Natural killer cell (primary cell): ENCODE measurements at regions not wholly inside any gene's neighbourhood (a gene's known extent, or its start where the extent isn't known, plus 50 kb on each side); places are given as distances from the start of the nearest gene placed in this dataset.
"Not testable (repeated sequence)": the region's sequence is repeated elsewhere in the genome, so short reads cannot be mapped to it uniquely, and the experiment has no call there.

ENCODE experiments used
- ATAC-seq, 3 donors: fragments of 150-1000 bp in 2 of 3; fragments of 200-7000 bp in 1 of 3; cut with Tn5 transposase; 1 replicate in 1 of 3; 2 replicates in 2 of 3; pipeline ENCODE4 v1.10.0; 2021; ENCODE audit warnings: mild to moderate bottlenecking in 2 of 3, moderate library complexity in 2 of 3
- DNase-seq, 2 donors: peaks; one replicate each; pipeline versions ENCODE4 v3.0.0 to v3.0.0-alpha.2; 2013 to 2021; ENCODE audit warnings: mixed read lengths in 1 of 2
- H3K27ac ChIP-seq: one replicate; pipeline ENCODE4 v1.5.1; 2013; ENCODE audit warnings: mild to moderate bottlenecking, low read length
- H3K27me3 ChIP-seq: one replicate; pipeline ENCODE4 v1.6.1; 2013; ENCODE audit warnings: low read length; ENCODE audit not compliant: control insufficient read depth, insufficient read depth
- H3K36me3 ChIP-seq: one replicate; pipeline ENCODE4 v1.6.1; 2013; ENCODE audit warnings: low read length; ENCODE audit not compliant: control insufficient read depth, insufficient read depth
- H3K4me1 ChIP-seq: one replicate; pipeline ENCODE4 v1.6.1; 2013; ENCODE audit warnings: low read length; ENCODE audit not compliant: control insufficient read depth, insufficient read depth
- H3K4me3 ChIP-seq: one replicate; pipeline ENCODE4 v1.5.1; 2013; ENCODE audit warnings: low read length
- H3K9me3 ChIP-seq: one replicate; pipeline ENCODE4 v1.6.1; 2013; ENCODE audit warnings: low read length; ENCODE audit not compliant: control insufficient read depth, insufficient read depth
- H3K27ac Mint-ChIP-seq, 2 donors: one replicate each; pipeline ENCODE4 v1.8.0; 2022; ENCODE audit warnings: mild to moderate bottlenecking in 2 of 2, mixed read lengths in 2 of 2, moderate library complexity in 1 of 2
- H3K27me3 Mint-ChIP-seq, 2 donors: one replicate each; pipeline ENCODE4 v1.8.0; 2022; ENCODE audit warnings: low read depth in 2 of 2, mixed read lengths in 2 of 2
- H3K36me3 Mint-ChIP-seq: one replicate; pipeline ENCODE4 v1.8.0; 2022; ENCODE audit warnings: mixed read lengths
- H3K4me1 Mint-ChIP-seq, 2 donors: one replicate each; pipeline ENCODE4 v1.8.0; 2022; ENCODE audit warnings: mixed read lengths in 2 of 2
- H3K4me3 Mint-ChIP-seq: one replicate; pipeline ENCODE4 v1.8.0; 2022; ENCODE audit warnings: mild to moderate bottlenecking, moderate library complexity, mixed read lengths
- H3K9me3 Mint-ChIP-seq, 2 donors: one replicate each; pipeline ENCODE4 v1.8.0; 2022; ENCODE audit warnings: mixed read lengths in 2 of 2
- CTCF ChIP-seq: fragments of 200-600 bp; IDR thresholded peaks from one replicate; pipeline ENCODE4 v1.8.0; 2022; ENCODE audit warnings: antibody characterized with exemption
- WGBS: methylation state at CpG from one replicate; pipeline ENCODE4 v1.1.7; 2013; ENCODE audit warnings: missing lambda C conversion rate; ENCODE audit not compliant: insufficient coverage; 5-methylcytosine and 5-hydroxymethylcytosine counted together
- intact Hi-C: fragments of 100-400 bp; cut with micrococcal nuclease; formaldehyde crosslinking; loops from one replicate; pipeline ENCODE4 v1.14.2; 2022

- H3K27me3 ChIP-seq, DNase-seq, H3K9me3 Mint-ChIP-seq, H3K27ac ChIP-seq, H3K9me3 ChIP-seq, H3K4me3 Mint-ChIP-seq, intact Hi-C loops, H3K4me1 Mint-ChIP-seq, ATAC-seq, H3K36me3 Mint-ChIP-seq, H3K27ac Mint-ChIP-seq, H3K36me3 ChIP-seq, H3K4me1 ChIP-seq, H3K4me3 ChIP-seq: not testable (repeated sequence)
- 93% methylated on average over 14 of the region's 28 CpGs for WGBS
- peaks cover 0 to 10% of the 10 kb centered on the region in 2 donors for H3K27me3 Mint-ChIP-seq
Observed at GRCh38 chr6:19939926-19940325, 102.8 kb downstream of the ID4 start.

GRCh38 chr6:19943042-19943441 is 105.9 kb downstream of the ID4 start:
- no peaks in the 10 kb centered on the region for H3K27me3 ChIP-seq
- ATAC-seq = no peak
- no peak overlapping the region for H3K27ac ChIP-seq
- peaks cover 3 to 15% of the 10 kb centered on the region in 2 donors for H3K27me3 Mint-ChIP-seq
- H3K4me1 ChIP-seq = no peaks in the 10 kb centered on the region
- H3K9me3 Mint-ChIP-seq = no peaks in the 10 kb centered on the region
- no peaks in the 10 kb centered on the region for H3K4me1 Mint-ChIP-seq
- H3K36me3 Mint-ChIP-seq = no peaks in the 10 kb centered on the region
- H3K36me3 ChIP-seq = no peaks in the 10 kb centered on the region
- no peak for TF ChIP-seq CTCF
- no peak overlapping the region for H3K4me3 Mint-ChIP-seq
- no peak overlapping the region for H3K27ac Mint-ChIP-seq
- intact Hi-C loops = no loop called here
- no peaks in the 10 kb centered on the region for H3K9me3 ChIP-seq
- H3K4me3 ChIP-seq = no peak overlapping the region
- DNase-seq = no peak

GRCh38 chr6:19945843-19946358 is 108.7 kb downstream of the ID4 start:
- Histone ChIP-seq H3K27ac (no peak overlapping the region), H3K36me3 (no peaks in the 10 kb centered on the region), H3K4me3 (no peak overlapping the region), H3K4me1 (no peaks in the 10 kb centered on the region), H3K27me3 (no peaks in the 10 kb centered on the region), H3K9me3 (no peaks in the 10 kb centered on the region)
- no peak overlapping the region for H3K27ac Mint-ChIP-seq
- H3K4me3 Mint-ChIP-seq = no peak overlapping the region
- no peaks in the 10 kb centered on the region for H3K4me1 Mint-ChIP-seq
- WGBS = 88% methylated on average over 3 of the region's 3 CpGs
- no peak for ATAC-seq
- H3K9me3 Mint-ChIP-seq = peaks cover 2 to 3% of the 10 kb centered on the region in 2 donors
- intact Hi-C loops = no loop called here
- no peak for DNase-seq
- H3K36me3 Mint-ChIP-seq = no peaks in the 10 kb centered on the region
- peaks cover 3 to 33% of the 10 kb centered on the region in 2 donors for H3K27me3 Mint-ChIP-seq
- TF ChIP-seq CTCF = no peak

- Histone ChIP-seq H3K27ac (no peak overlapping the region), H3K4me3 (no peak overlapping the region), H3K9me3 (no peaks in the 10 kb centered on the region), H3K36me3 (no peaks in the 10 kb centered on the region), H3K4me1 (no peaks in the 10 kb centered on the region), H3K27me3 (no peaks in the 10 kb centered on the region)
- Mint-ChIP-seq H3K36me3 (peaks cover 6% of the 10 kb centered on the region), H3K27ac (no peak overlapping the region), H3K9me3 (peaks cover 3 to 7% of the 10 kb centered on the region in 2 donors), H3K4me3 (no peak overlapping the region), H3K4me1 (no peaks in the 10 kb centered on the region), H3K27me3 (peaks cover 12 to 56% of the 10 kb centered on the region in 2 donors)
- no peak for TF ChIP-seq CTCF
- DNase-seq (no peak), ATAC-seq (no peak)
- WGBS = no CpG with 5 or more reads among the region's 1 CpG
- intact Hi-C loops = no loop called here
Observed at GRCh38 chr6:19949155-19949554, 112.0 kb downstream of the ID4 start.
